ENCODE measurements at regions not wholly inside any gene's neighbourhood (a gene's known extent, or its start where the extent isn't known, plus 50 kb on each side); places are given as distances from the start of the nearest gene placed in this dataset.

- no peaks in the 10 kb centered on the region for H3K27me3 ChIP-seq
- TF ChIP-seq POLR2AphosphoS5 (IDR thresholded peaks at IDR 0.05) (no peak), CTCF (IDR thresholded peaks at IDR 0.05) (no peak), POLR2A (IDR thresholded peaks at IDR 0.05) (no peak), EP300 (IDR thresholded peaks at IDR 0.05) (no peak)
- H3K36me3 ChIP-seq = no peaks in the 10 kb centered on the region
- H3K9me3 ChIP-seq = no peaks in the 10 kb centered on the region
- whole genome bisulfite sequencing, 2 donors (ENCODE audit: low coverage in 1 of 2) = 78 to 81% methylated on average over 8 of the region's 8 CpGs
- peaks cover 2 to 22% (median 12%) of the 10 kb centered on the region in 3 donors for H3K4me1 ChIP-seq
- no peak overlapping the region for H3K4me3 ChIP-seq
- no peak overlapping the region for H3K27ac ChIP-seq
- no peak for ATAC-seq
Observed at GRCh38 chr6:168920289-168920688, 333.4 kb downstream of the THBS2 start.

- no peaks in the 10 kb centered on the region for H3K9me3 ChIP-seq
- ATAC-seq = no peak
- H3K36me3 ChIP-seq = no peaks in the 10 kb centered on the region
- H3K27me3 ChIP-seq = no peaks in the 10 kb centered on the region
- TF ChIP-seq POLR2AphosphoS5 (IDR thresholded peaks at IDR 0.05) (no peak), EP300 (IDR thresholded peaks at IDR 0.05) (no peak), CTCF (IDR thresholded peaks at IDR 0.05) (no peak), POLR2A (IDR thresholded peaks at IDR 0.05) (no peak)
- no peak overlapping the region for H3K4me3 ChIP-seq
- no peak overlapping the region for H3K27ac ChIP-seq
- peaks cover 2 to 22% (median 12%) of the 10 kb centered on the region in 3 donors for H3K4me1 ChIP-seq
- WGBS, 2 donors (ENCODE audit: low coverage in 1 of 2) = 77 to 84% methylated on average over 13 of the region's 13 CpGs
Observed at GRCh38 chr6:168919470-168920179, 334.0 kb downstream of the THBS2 start.

- TF ChIP-seq POLR2A (IDR thresholded peaks at IDR 0.05) = no peak
- peak; percentile 84 for TF ChIP-seq POLR2AphosphoS5 (IDR thresholded peaks at IDR 0.05)
- TF ChIP-seq EP300 (IDR thresholded peaks at IDR 0.05) = no peak
- Histone ChIP-seq H3K9me3 (no peaks in the 10 kb centered on the region), H3K4me1 (peaks cover 2 to 22% (median 12%) of the 10 kb centered on the region in 3 donors), H3K27me3 (no peaks in the 10 kb centered on the region), H3K36me3 (no peaks in the 10 kb centered on the region), H3K4me3 (no peak overlapping the region), H3K27ac (peak overlapping the region in 3 of 4 donors; percentile 29 to 59 (median 33))
- 19 to 23% methylated on average over 4 to 8 of the region's 11 CpGs for WGBS, 2 donors (ENCODE audit: low coverage in 1 of 2)
- ATAC-seq = peak; percentile 73
Observed at GRCh38 chr6:168916576-168917211, 337.0 kb downstream of the THBS2 start.

- ATAC-seq = no peak
- Histone ChIP-seq H3K27ac (no peak overlapping the region), H3K36me3 (no peaks in the 10 kb centered on the region), H3K27me3 (no peaks in the 10 kb centered on the region), H3K4me1 (peaks cover 2 to 17% (median 12%) of the 10 kb centered on the region in 3 donors), H3K9me3 (no peaks in the 10 kb centered on the region), H3K4me3 (no peak overlapping the region)
- WGBS, 2 donors (ENCODE audit: low coverage in 1 of 2) = 69 to 94% methylated on average over 2 of the region's 4 CpGs
- TF ChIP-seq EP300 (IDR thresholded peaks at IDR 0.05) = no peak
- no peak for TF ChIP-seq POLR2AphosphoS5 (IDR thresholded peaks at IDR 0.05)
- no peak for TF ChIP-seq POLR2A (IDR thresholded peaks at IDR 0.05)
- TF ChIP-seq CTCF (IDR thresholded peaks at IDR 0.05) = no peak
Observed at GRCh38 chr6:168915855-168916254, 337.8 kb downstream of the THBS2 start.

GRCh38 chr6:168915242-168915641 is 338.4 kb downstream of the THBS2 start:
- Histone ChIP-seq H3K36me3 (no peaks in the 10 kb centered on the region), H3K4me1 (peaks cover 2 to 17% (median 12%) of the 10 kb centered on the region in 3 donors), H3K27ac (no peak overlapping the region), H3K27me3 (no peaks in the 10 kb centered on the region), H3K9me3 (no peaks in the 10 kb centered on the region), H3K4me3 (no peak overlapping the region)
- no peak for TF ChIP-seq POLR2AphosphoS5 (IDR thresholded peaks at IDR 0.05)
- TF ChIP-seq CTCF (IDR thresholded peaks at IDR 0.05) = no peak
- no peak for TF ChIP-seq POLR2A (IDR thresholded peaks at IDR 0.05)
- TF ChIP-seq EP300 (IDR thresholded peaks at IDR 0.05) = no peak
- ATAC-seq = no peak
- 80 to 85% methylated on average over 1 to 6 of the region's 6 CpGs for WGBS, 2 donors (ENCODE audit: low coverage in 1 of 2)

Data from gastroesophageal sphincter (tissue), 4 donors.